Activated gamma-delta T cell (primary cell): ENCODE measurements at regions not wholly inside any gene's neighbourhood (a gene's known extent, or its start where the extent isn't known, plus 50 kb on each side); places are given as distances from the start of the nearest gene placed in this dataset.

ENCODE experiments used
- DNase-seq: peaks from one replicate; lab custom pipeline; 2025; lab: John Stamatoyannopoulos, UW

DNA sequence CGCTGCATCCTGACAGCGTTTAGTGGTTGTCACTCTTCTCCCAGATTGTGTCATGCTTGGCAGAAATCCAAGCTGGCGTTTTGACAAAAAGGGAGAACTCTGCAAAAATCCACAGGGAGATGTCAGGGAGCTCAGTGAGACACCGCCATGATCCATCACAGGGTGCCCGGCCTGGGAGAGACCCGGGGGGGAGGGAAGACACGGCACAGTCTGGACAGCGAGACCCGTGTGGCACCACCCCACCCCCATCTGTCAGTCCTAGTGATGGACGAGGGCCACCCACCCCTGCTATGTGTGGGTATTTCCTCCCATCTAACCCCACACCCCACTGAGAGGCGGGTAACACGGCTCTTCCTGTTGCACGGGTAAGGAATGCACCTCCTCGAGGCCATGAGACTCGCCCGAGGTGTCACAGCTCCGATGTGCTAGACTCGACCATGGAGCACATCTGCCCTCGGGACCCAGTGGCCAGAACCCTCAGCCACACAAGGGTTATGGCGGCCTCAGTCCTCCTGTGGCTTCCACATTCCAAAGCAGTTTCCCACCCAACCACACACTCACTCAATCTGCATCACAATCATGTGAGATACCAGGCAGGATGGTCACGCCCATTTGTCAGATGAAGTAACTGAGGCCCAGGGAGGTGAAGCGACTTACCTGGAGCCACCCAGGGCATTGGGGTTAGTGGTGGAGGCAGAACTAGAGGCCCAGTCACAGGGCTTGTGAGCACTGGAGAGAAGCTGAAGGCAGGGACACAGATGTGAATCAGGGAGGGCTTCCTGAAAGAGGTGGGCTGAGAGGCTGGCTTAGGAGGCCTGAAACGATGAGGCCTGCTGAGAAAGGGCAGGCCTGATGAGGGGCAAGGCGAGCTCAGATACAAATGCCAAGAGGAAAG lies 688.5 kb downstream of the MATN1 start:
- DNase-seq = no peak

DNA sequence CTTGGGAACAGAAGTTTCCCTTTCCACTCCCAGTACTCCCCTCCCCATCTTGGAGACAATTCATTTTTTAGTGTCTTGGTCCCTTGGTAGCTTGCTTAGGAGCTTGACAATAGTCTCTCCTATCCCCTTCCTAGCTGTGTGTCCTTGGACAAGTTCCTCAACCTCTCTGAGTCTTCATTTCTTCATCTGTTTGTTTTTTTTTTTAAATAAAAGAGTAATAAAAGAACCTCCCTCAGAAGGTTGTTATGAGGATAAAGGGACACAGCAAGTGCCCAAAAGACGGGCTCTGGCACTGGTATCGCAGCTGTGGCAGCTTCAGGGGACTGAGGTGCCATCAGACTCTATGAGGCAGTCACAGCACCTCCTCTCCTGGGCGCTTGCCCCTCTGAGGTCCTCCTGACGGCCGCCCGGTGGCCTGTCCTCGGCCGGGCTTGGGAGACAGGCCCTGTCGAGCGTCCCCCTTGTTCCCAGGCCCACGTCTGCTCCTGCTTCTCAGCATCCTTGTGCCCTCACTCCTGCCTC lies 689.2 kb downstream of the MATN1 start:
- DNase-seq = no peak

DNA sequence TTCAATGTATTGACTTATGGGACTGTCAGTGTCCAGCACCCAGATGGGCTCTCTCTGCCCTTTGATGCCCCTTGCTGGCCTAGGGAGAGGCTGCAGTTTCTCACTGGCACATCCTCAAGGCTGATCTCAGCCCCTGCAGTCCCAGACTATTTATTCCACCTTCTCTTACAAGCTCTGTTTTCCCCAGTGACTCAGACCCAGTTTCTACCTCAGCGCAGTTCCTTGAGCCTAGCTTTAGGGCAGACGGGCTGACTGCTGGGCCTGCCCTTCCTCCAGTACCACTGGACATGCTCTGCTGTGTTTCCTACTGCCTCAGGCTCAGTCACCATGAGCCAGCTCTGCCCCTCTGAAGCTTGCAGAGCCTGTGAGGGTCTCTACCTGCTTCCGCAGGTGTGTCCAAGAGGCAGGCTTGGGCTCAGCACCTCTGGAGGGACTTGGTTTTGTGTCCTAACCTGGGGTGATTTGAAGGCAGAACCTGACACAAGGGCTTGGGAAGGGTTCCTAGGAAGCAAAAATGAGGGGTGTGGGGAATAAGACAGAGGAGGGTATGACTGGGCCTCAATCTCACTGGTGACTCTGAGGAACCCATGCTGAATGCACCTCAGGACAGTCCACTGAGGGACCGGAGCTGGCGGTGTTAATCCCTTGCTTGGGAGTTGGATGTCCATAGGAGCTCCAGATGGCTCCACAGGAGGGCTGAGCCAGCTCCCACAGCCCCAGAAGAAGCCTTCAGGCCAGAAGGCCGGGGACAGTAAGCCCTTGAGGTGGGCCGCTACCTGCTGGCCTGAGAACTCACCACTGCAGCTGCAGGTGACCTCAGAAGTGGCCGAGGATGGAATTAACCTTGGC lies 689.9 kb downstream of the MATN1 start:
- no peak for DNase-seq

DNA sequence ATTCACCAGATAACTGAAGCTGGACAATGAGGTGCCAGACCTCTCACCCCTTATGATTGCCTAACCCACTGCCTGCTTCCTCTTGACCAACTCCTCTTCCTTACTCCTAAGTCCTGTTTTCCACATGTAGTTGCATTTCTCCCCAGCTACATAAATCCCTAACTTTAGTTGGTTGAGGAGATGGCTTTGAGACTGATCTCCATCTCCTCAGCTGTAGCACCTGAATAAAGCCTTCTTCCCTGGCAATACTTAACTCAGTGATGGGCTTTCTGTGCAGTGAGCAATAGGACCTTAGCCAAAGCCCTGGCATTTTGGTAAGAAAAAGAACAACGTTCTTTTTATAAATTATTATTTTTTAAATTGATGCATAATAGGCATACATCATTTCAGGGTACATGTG lies 691.1 kb downstream of the MATN1 start:
- no peak for DNase-seq

DNA sequence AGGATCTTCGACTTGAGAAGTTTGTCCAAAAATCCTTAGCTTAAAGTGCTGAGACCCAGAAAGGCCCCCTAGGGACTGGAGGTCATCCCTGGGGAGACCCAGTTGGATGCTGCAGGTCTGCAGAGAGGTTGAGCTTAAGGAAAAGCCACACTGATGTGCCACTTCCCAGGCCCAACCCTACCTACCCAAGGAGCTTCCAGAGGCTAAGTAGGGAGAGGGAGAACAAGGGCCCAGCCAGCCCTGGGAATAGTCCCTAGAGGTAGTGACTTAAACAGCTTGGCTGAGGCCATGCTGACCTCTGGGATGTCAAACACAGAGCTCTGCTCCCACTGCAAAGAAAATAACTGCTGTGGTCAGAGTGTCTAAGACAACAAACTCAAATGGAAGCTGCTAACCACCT lies 693.7 kb downstream of the MATN1 start:
- DNase-seq = no peak

DNA sequence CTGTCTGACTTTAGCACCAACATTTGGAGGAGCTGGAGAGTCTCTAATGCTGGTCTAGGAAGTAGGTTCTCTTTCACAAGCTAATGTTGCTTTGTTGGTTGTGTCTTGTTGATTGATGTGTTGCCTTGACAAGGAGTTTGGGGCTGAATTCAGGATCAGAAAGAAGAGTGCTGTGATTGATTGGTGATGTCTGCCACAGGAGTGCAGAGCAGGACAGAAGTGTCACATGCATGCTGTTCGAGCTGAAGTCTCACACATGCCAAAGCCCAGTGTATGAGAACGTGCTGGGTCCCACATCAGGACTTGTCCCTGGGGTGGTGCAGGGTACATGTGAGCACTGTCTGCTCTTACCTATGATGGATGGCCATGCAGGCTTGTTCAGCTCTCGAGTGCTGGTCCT lies 694.4 kb downstream of the MATN1 start:
- no peak for DNase-seq

DNA sequence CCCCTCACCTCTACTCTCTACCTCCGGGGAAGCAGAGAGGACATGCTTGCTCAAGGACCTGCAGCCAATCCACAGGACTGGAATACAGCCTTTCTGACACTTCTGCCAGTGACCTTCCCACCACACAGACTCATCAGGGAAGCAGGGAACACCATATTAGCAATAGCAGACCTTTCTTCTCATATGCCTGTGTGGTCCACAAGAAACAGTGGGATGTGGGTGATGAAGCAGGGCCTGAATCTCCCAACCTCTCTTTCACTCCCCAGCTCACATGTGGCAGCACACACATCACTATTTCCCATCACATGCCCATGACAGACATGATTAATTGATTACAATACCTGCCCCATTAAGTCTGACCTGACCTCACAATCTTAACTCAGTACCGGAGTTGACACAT lies 695.1 kb downstream of the MATN1 start:
- no peak for DNase-seq

DNA sequence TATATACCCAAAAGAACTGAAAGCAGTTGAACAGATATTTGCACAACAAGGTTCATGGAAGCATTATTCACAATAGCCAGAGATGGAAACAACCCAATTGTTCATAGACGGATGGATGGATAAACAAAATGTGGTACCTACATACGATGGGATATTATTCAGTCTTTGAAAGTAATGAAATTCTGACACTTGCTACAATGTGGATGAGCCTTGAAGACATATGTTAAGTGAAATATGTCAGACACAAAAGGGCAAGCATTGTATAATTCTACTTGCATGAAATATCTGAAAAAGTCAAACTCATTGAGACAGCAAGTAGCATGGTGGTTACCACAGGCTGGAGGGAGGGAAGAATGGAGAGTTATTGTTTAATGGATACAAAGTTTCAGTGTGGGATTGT lies 696.1 kb downstream of the MATN1 start:
- DNase-seq = no peak

DNA sequence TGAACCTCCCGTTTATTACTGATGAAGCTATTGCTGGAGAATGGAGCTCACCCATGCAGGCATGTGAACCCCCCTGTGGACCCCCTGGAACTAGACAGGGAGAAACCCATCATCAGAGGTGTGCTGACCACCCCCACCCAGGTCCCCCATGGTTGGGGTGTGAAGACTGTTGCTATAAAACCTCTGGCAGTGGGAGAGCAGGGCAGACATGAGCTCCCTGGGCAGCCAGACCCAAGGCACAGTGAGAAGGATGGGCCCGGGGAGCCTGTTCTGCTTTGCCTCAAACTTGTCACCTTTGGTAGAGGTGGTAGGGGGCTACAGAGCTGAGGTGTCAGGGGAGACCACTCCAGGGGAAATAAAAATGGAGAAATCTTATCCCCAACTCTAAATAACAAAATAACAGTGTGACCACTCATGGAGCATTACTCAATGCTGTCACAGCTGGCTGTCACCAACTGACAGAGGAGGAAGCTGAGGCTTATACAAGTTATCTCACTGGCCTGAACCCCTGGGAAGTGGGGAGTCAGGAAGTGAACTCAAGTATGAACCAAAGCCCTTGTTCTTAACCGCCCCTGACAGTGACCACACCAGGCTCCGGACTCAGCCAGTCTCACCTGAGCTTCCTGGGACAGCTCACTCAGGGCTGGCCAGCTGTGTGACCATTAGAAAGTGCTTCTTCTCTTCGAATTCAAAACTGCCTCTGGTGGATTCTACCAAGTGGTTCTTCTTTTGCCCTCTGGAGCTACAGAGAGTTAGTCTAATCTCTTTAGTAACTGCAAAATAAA lies 698.8 kb downstream of the MATN1 start:
- DNase-seq = no peak

DNA sequence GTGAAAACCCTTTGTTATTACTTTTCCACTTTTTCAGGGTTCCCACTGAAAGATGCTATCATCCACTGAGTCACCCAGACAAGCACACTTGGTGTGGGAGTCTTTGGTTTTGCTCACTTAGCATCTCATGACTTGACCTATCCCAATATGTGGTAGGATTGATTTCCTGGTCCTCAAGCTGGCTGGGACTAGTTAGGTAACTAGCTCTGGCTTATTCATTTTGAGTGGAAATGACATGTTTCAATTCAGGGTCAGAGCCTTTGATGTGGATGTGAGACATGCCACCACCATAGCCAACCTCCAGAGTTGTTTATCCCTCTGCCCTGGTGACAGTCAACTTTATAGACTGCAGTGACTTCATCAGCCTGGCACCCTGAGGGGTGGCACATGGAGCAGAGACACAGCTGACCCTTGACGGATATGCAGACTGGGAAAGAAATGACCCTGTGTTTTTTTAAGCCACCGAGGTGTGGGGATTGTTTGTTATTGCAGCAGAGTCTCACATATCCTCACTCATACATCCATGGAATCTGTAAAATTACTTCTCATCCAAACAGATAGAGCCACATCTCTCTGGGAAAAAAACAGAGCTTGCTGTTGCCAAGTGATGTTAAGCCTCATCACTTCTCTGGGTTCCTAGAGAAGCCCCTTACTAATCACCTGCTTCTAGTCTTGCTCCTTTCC lies 699.9 kb downstream of the MATN1 start:
- DNase-seq = no peak

DNA sequence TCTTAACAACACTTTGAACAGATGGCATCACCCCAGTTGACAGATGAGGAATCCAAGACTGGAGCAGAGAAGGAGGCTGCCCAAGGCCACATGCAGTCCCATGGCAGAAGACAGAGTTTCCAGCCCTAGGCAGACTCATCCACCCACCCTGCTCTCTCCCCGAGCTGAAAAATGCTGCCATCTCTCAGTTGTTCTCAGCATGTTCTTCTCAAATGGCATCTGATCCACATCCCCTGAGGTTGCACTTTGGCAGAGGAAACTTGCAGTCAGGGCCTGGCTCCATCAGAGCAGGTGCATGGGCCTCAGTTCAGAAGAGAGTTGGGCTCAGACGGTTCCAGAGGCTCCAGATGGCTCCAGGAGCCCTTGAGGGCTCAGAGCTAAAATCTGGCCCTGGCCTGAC lies 709.4 kb downstream of the MATN1 start:
- DNase-seq = no peak

DNA sequence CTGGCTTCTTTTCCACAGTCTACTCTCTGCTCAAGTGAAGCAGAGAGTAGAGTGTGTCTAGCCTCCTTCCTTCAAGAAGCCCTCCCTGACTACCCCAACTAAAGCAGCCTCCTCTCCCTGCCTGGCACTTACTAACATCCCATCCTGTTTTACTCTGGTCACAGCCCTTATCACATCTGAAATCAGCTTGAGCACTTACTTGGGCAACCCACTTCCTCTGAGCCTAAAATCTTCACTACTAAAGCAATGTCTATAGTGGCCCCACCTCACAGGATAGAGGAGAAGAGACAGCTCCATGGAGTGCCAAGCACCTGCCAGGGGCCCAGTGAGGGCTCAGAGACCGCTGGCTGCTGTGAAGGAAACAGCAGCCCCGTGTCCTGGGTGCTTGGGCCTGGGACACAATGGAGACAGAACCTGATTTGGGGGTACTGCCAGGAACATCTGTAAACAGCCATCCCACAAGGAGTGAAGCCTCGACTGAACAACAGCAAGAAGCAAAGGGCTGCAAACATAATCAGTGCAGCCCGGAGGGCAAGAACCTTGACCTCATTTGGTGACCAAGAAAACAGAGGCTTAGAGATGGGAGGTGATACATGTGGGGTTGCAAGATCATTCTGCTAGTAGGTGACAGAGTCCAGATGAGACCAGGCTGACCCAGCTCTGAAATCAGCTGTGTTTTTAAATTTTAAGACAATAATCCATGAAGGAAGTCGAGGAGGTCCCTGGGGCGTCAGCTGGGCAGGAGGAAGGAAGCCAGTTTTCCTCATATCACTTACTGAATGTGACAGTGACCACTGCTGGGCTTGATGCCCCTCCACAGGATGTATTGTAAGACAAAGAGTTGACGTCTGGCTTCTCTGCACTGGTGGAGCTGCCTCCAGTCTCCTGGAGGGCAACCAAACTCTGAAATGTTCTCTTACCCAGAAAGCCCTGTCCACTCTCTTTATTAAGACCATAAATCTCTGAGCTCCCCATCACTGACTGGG lies 710.6 kb downstream of the MATN1 start:
- DNase-seq = no peak

DNA sequence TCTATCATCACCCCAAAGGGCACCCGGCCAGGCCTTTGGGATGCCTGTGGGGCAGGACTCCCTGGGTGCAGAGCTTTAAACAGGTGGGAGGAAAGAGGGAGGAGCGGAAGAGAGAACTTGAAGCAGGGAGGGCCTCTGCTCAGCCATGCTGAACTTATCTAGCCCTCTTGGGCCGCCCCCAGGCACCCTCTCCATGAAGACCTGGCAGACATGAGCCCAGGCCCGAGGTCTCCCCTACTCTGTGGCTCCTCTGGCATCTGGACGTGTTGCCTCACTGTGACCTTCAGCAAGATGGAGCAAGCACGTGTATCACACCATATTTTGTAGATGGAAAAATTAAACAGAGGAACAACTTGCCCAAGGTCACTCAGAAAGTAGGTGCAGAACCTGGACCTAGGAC lies 711.4 kb downstream of the MATN1 start:
- no peak for DNase-seq

DNA sequence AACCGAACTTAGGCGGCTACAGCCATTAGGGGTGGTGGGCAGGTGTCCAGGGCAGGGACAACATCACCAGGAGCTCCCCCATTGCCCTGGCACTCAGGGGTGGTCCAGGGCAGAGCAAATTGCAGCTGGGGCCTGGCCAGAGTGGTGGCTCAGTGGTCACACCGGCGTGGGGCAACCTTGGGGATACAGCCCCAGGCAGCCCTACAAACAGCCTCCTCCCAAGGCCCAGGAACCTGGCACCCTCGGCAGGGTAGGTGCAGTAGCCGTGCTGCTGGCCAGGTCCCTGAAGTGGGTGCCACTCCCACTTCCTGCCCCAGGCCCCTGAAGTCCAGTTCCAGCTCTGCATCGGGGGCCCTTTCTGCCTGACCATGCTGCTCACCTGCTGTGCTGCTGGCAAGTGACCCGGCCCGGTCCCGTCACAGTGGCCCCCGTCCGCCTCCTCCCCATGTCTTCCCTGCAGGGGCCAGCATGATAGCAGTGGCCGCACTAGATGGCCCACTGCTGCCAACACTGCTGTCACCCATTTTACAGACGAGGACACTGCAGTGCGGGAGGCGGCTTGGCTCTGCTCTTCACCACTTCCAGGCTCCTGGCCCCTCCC lies 712.8 kb downstream of the MATN1 start:
- DNase-seq = no peak

DNA sequence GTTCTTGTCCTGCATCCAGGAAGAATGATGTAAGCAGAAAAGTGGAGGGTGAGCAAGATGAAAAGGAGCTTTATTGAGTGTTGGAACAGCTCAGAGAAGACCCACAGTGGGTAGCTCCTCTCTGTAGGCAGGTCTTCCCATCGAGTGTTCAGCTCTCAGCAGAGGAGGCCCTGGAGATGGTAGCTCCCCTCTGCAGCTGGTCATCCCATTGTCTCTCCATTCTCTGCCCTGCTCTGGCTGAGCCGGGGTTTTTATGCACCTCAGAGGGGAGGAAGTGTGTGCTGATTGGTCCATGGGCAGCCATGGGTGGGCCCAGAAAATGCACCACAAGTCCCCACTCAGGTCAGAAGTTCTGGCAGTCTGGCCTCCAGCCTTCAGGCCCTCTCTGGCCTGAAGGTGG lies 713.7 kb downstream of the MATN1 start:
- DNase-seq = no peak

DNA sequence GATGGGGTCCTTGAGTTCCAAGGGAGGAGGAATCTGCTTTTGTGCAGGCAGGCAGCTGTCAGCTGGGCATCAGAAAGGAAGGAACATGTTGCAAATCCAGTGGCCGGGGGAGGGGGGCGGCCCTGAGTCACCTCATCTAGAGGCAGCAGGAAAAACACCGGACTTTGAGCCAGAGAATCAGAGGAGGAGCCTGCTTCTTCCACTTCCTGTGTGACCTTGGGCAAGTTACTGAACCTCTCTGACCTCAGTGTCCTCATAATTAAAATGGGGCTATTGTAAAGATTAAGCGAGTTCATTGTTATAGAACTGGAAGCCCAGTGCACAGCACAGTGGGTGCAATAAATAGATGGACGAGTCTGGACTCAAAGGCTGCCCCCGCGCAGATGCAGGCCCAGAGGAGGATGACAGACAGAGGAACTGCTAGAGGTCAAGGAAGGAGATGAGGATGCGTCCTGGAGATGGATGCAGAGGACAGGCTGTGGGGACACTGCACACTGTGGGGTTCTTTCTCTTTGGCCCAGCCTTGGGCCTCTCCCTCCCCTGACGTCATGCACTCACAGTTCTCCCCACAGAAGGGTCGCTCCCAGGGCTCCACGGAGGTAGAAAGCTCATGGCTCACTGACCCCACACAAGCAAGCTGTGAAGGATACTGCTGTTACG lies 714.3 kb downstream of the MATN1 start:
- DNase-seq = no peak

DNA sequence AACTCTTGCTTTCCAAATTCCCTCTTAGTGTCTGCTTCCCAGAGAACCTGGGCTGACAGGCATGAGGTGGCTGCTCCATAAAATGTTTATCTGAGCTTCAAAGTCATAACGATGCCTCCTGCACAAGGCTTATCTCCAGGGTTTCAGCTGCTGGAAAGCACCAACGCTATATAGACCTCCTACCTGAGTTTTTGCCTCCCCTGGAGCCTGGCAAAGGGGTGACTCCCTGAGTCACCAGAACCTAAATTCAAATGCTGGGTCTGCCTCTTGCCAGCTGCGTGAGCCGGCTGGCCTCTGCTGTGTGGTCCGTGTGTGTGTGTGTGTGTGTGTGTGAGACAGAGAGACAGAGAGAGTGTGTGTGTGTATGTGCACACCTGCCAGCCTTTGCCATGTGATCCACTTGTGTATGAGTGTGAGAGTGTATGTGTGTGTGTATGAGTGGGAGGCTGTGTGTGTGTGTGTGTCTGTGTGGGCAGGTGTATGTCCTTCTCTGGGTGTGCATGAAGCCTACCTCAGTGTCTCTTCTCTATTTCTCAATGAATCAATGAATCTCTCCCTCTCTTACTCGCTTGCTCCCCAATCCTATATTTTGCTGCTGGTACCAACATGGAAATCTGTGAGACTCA lies 714.9 kb downstream of the MATN1 start:
- no peak for DNase-seq

DNA sequence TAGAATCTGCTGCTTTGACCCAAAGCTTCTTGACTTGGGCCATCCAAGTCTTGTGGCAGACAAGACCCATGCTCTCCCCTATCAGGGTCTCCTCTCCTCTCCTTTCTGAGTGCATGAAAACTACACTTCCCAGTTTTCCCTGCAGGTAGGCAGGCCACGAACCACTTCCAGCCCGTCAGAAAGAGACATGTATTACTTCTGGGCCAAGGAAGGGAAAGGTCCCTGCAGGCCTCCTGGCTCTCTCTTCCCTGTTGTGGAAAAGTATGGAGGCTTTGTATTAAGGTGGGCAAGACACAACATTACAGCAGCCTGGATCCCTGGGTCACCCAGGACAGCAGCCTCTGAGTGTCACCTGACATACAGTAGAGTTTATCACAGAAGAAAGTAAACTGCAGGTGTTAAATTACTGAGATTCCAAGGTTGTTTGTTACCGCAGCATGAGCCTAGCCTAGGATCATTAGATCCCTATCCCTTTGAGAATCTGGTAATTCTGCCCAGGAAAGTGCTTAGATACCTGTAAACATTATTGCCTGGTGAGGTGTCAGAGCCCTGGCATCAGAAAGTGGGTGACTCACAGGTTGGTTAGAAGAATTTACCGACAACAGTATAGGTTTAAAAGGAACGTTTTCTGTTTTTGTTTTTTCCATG lies 717.3 kb downstream of the MATN1 start:
- DNase-seq = no peak

DNA sequence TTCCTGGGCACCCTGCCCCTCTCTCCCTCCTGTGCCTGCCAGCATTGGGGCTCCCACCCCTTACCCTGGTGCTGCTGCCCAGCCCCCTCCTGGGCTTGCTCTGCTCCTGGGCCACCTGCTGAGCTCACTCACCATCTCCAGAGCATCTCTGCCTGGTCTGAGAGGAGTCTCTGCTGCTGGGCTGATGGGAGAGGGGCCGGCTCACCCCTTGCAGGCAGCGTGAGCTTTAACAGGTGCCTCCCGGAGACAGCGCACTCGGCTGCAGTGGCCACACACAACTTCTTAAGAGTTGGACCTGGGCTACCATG lies 721.7 kb downstream of the MATN1 start:
- no peak for DNase-seq
